ENCODE measurements at regions not wholly inside any gene's neighbourhood (a gene's known extent, or its start where the extent isn't known, plus 50 kb on each side); places are given as distances from the start of the nearest gene placed in this dataset.
"Not testable (repeated sequence)": the region's sequence is repeated elsewhere in the genome, so short reads cannot be mapped to it uniquely, and the experiment has no call there.

GRCh38 chr12:9543341-9543740 lies 64.4 kb downstream of the KLRB1 start:
- TF ChIP-seq, protein P1, sequence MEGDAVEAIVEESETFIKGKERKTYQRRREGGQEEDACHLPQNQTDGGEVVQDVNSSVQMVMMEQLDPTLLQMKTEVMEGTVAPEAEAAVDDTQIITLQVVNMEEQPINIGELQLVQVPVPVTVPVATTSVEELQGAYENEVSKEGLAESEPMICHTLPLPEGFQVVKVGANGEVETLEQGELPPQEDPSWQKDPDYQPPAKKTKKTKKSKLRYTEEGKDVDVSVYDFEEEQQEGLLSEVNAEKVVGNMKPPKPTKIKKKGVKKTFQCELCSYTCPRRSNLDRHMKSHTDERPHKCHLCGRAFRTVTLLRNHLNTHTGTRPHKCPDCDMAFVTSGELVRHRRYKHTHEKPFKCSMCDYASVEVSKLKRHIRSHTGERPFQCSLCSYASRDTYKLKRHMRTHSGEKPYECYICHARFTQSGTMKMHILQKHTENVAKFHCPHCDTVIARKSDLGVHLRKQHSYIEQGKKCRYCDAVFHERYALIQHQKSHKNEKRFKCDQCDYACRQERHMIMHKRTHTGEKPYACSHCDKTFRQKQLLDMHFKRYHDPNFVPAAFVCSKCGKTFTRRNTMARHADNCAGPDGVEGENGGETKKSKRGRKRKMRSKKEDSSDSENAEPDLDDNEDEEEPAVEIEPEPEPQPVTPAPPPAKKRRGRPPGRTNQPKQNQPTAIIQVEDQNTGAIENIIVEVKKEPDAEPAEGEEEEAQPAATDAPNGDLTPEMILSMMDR (IDR thresholded peaks at IDR 0.05) = not testable (repeated sequence)
- not testable (repeated sequence) for TF ChIP-seq POLR2A (IDR thresholded peaks at IDR 0.05)

Measured in esophagus squamous epithelium (tissue), 4 donors.